DND-41 (cell line): ENCODE measurements at regions not wholly inside any gene's neighbourhood (a gene's known extent, or its start where the extent isn't known, plus 50 kb on each side); places are given as distances from the start of the nearest gene placed in this dataset.
"Not testable (repeated sequence)": the region's sequence is repeated elsewhere in the genome, so short reads cannot be mapped to it uniquely, and the experiment has no call there.

Experiments used
- ATAC-seq: fragments of 200-7000 bp; cut with Tn5 transposase; 3 replicates; pipeline ENCODE4 v1.9.1; 2021; ENCODE audit warnings: low read depth; ENCODE audit not compliant: insufficient read depth
- DNase-seq: peaks from one replicate; pipeline ENCODE4 v3.0.0-alpha.2; 2020
- H2AFZ ChIP-seq: 2 replicates; pipeline ENCODE4 v1.6.0; 2012; ENCODE audit warnings: low read depth, low read length
- H3K27ac ChIP-seq: 2 replicates; pipeline ENCODE4 v1.5.1; 2012; ENCODE audit warnings: low read length, inconsistent platforms
- H3K27me3 ChIP-seq: fragments of 200-600 bp; sonication (generic); 2 replicates; pipeline ENCODE4 v1.6.0; 2012; ENCODE audit warnings: low read length, mild to moderate bottlenecking, inconsistent platforms; ENCODE audit not compliant: insufficient read depth, poor library complexity
- H3K36me3 ChIP-seq: 2 replicates; pipeline ENCODE4 v1.5.1; 2012; ENCODE audit warnings: low read length, inconsistent platforms; ENCODE audit not compliant: insufficient read depth
- H3K4me1 ChIP-seq: 2 replicates; pipeline ENCODE4 v1.5.1; 2012; ENCODE audit warnings: mild to moderate bottlenecking, low read length; ENCODE audit not compliant: insufficient read depth
- H3K4me2 ChIP-seq: 2 replicates; pipeline ENCODE4 v1.6.0; 2012; ENCODE audit warnings: mild to moderate bottlenecking, moderate library complexity, low read length, inconsistent platforms; ENCODE audit not compliant: insufficient read depth
- H3K4me3 ChIP-seq, 2 experiments: fragments of 200-600 bp in 1 of 2; shearing (Covaris generic) in 1 of 2; 2 replicates each; pipeline ENCODE4 v1.5.1; 2012 to 2016; ENCODE audit warnings: inconsistent platforms in 2 of 2, low read length in 2 of 2, mild to moderate bottlenecking in 2 of 2, low read depth in 1 of 2, moderate library complexity in 1 of 2
- H3K79me2 ChIP-seq: 2 replicates; pipeline ENCODE4 v1.6.0; 2012; ENCODE audit warnings: low read length, inconsistent platforms; ENCODE audit not compliant: insufficient read depth
- H3K9ac ChIP-seq: 2 replicates; pipeline ENCODE4 v1.6.0; 2012; ENCODE audit warnings: low read depth, mild to moderate bottlenecking, inconsistent platforms, low read length, moderate library complexity
- H3K9me3 ChIP-seq: 2 replicates; pipeline ENCODE4 v1.5.1; 2012; ENCODE audit warnings: low read length, moderate library complexity, mild to moderate bottlenecking, inconsistent platforms; ENCODE audit not compliant: insufficient read depth, severe bottlenecking
- H4K20me1 ChIP-seq: 2 replicates; pipeline ENCODE4 v1.6.0; 2012; ENCODE audit warnings: low read length; ENCODE audit not compliant: insufficient read depth
- EZH2 ChIP-seq: IDR thresholded peaks from 3 replicates; pipeline ENCODE4 v1.6.1; 2012; ENCODE audit warnings: borderline replicate concordance, low read depth, mild to moderate bottlenecking, moderate library complexity, low read length, inconsistent platforms; ENCODE audit not compliant: severe bottlenecking
- TF ChIP-seq, protein P1 (sequence below): IDR thresholded peaks from 2 replicates; pipeline ENCODE4 v1.5.1; 2012; ENCODE audit warnings: borderline replicate concordance, low read length, moderate library complexity, mild to moderate bottlenecking; ENCODE audit not compliant: poor library complexity, severe bottlenecking; ENCODE audit errors: extremely low read depth

GRCh38 chr5:126139086-126139485 is 284.1 kb upstream of the GRAMD2B start:
- no peaks in the 10 kb centered on the region for H3K4me1 ChIP-seq
- DNase-seq: no peak
- no peaks in the 10 kb centered on the region for H4K20me1 ChIP-seq
- no peak for TF ChIP-seq EZH2
- TF ChIP-seq, protein P1, sequence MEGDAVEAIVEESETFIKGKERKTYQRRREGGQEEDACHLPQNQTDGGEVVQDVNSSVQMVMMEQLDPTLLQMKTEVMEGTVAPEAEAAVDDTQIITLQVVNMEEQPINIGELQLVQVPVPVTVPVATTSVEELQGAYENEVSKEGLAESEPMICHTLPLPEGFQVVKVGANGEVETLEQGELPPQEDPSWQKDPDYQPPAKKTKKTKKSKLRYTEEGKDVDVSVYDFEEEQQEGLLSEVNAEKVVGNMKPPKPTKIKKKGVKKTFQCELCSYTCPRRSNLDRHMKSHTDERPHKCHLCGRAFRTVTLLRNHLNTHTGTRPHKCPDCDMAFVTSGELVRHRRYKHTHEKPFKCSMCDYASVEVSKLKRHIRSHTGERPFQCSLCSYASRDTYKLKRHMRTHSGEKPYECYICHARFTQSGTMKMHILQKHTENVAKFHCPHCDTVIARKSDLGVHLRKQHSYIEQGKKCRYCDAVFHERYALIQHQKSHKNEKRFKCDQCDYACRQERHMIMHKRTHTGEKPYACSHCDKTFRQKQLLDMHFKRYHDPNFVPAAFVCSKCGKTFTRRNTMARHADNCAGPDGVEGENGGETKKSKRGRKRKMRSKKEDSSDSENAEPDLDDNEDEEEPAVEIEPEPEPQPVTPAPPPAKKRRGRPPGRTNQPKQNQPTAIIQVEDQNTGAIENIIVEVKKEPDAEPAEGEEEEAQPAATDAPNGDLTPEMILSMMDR: no peak
- H3K4me2 ChIP-seq: no peak overlapping the region
- no peaks in the 10 kb centered on the region for H3K9me3 ChIP-seq
- no peaks in the 10 kb centered on the region for H3K36me3 ChIP-seq
- no peaks in the 10 kb centered on the region for H3K79me2 ChIP-seq
- H3K4me3 ChIP-seq: no peak overlapping the region
- H2AFZ ChIP-seq: no peak overlapping the region
- no peak for ATAC-seq
- no peaks in the 10 kb centered on the region for H3K27me3 ChIP-seq
- no peak overlapping the region for H3K27ac ChIP-seq
- no peak overlapping the region for H3K9ac ChIP-seq

DNA sequence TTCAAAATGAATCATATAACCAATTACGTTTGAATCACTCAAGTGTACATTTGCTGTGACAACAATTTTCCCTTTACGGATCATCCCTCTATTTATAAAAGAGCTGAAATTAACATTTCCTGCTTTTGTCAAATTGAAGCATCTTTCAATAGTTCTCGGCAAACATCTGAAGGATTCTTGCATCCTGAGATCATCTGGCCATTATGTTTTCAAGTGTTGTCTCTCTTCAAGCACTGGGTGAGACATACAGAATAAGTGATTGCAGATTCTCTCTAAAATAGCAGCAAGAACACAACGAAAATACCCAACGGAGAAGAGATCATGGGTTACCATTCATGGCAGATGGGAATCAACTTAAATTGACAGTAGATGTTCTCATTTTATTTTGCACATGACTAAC is 283.4 kb upstream of the GRAMD2B start:
- Histone ChIP-seq H3K79me2 (no peaks in the 10 kb centered on the region), H2AFZ (no peak overlapping the region), H3K9ac (no peak overlapping the region), H3K9me3 (no peaks in the 10 kb centered on the region), H3K4me2 (no peak overlapping the region), H3K36me3 (no peaks in the 10 kb centered on the region), H3K27ac (no peak overlapping the region), H4K20me1 (no peaks in the 10 kb centered on the region), H3K4me3 (no peak overlapping the region), H3K27me3 (no peaks in the 10 kb centered on the region), H3K4me1 (no peaks in the 10 kb centered on the region)
- TF ChIP-seq EZH2: no peak
- TF ChIP-seq, protein P1: no peak
- ATAC-seq: no peak
- no peak for DNase-seq

DNA sequence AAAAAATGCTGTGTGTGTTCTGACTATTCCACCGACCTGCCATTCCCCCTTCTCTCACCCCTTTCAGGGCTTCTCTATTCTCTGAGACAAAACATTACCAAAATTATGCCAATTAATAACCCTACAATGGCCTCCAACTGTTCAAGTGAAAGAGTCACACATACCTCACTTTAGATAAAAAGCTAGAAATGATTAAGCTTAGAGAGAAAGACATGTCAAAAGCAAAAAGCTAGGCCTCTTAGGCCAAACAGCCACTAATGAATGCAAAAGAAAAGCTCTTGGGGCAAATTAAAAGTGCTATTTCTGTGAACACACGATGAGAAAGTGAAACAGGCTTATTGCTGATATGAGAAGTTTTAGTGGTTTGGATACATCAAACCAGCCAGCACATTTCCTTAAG is 279.6 kb upstream of the GRAMD2B start:
- H3K27me3 ChIP-seq: no peaks in the 10 kb centered on the region
- TF ChIP-seq, protein P1: no peak
- no peak for TF ChIP-seq EZH2
- peak overlapping the region; percentile 17; the same call in 1 of the 2 replicates for H2AFZ ChIP-seq
- no peak overlapping the region for H3K27ac ChIP-seq
- H3K9me3 ChIP-seq: no peaks in the 10 kb centered on the region
- no peaks in the 10 kb centered on the region for H3K4me1 ChIP-seq
- no peak overlapping the region for H3K4me2 ChIP-seq
- H3K4me3 ChIP-seq: no peak overlapping the region
- no peaks in the 10 kb centered on the region for H4K20me1 ChIP-seq
- no peaks in the 10 kb centered on the region for H3K36me3 ChIP-seq
- ATAC-seq (no peak), DNase-seq (no peak)
- H3K79me2 ChIP-seq: no peaks in the 10 kb centered on the region
- H3K9ac ChIP-seq: no peak overlapping the region

- H3K36me3 ChIP-seq, H3K4me3 ChIP-seq, H3K79me2 ChIP-seq, DNase-seq, H3K9me3 ChIP-seq, H3K27me3 ChIP-seq, H3K9ac ChIP-seq, H2AFZ ChIP-seq, H4K20me1 ChIP-seq, H3K4me1 ChIP-seq, H3K27ac ChIP-seq, H3K4me2 ChIP-seq, ATAC-seq: not testable (repeated sequence)
Observed at GRCh38 chr5:126150319-126150718, 272.9 kb upstream of the GRAMD2B start.

- H3K9ac ChIP-seq, H3K4me2 ChIP-seq, H3K9me3 ChIP-seq, H2AFZ ChIP-seq, H4K20me1 ChIP-seq, H3K27ac ChIP-seq, ATAC-seq, H3K79me2 ChIP-seq, H3K36me3 ChIP-seq, H3K4me3 ChIP-seq, H3K27me3 ChIP-seq, DNase-seq, H3K4me1 ChIP-seq: not testable (repeated sequence)
Observed at GRCh38 chr5:126155298-126155697, 267.9 kb upstream of the GRAMD2B start.
